Dermis microvascular lymphatic vessel endothelial cell (primary cell): ENCODE measurements at regions not wholly inside any gene's neighbourhood (a gene's known extent, or its start where the extent isn't known, plus 50 kb on each side); places are given as distances from the start of the nearest gene placed in this dataset.

Source experiments
- DNase-seq, 2 donors: peaks; one replicate each; pipeline versions ENCODE4 v3.0.0 to v3.0.0-alpha.2; 2010; ENCODE audit warnings: low read depth in 2 of 2

GRCh38 chr11:105197071-105197815 lies 57.7 kb upstream of the CARD18 start:
- no peak for DNase-seq

- DNase-seq: no peak
Measured at GRCh38 chr11:105193260-105193659, 53.7 kb upstream of the CARD18 start.

GRCh38 chr11:105192115-105192514 lies 52.5 kb upstream of the CARD18 start:
- DNase-seq: no peak

- DNase-seq: no peak
Measured at GRCh38 chr11:105189581-105189980, 50.0 kb upstream of the CARD18 start.
